HCT116 (cell line): ENCODE measurements at regions not wholly inside any gene's neighbourhood (a gene's known extent, or its start where the extent isn't known, plus 50 kb on each side); places are given as distances from the start of the nearest gene placed in this dataset.
A peak's percentile ranks its signal among the peaks of the same experiment; 100 is the strongest.
"Not testable (repeated sequence)": the region's sequence is repeated elsewhere in the genome, so short reads cannot be mapped to it uniquely, and the experiment has no call there.

Source experiments
- ATAC-seq: fragments of 200-7000 bp; cut with Tn5 transposase; 2 replicates; pipeline ENCODE4 v1.9.1; 2020; ENCODE audit warnings: mild to moderate bottlenecking, moderate library complexity
- BruUV-seq: library from RNA; stranded (reverse); fragments of 400-500 nt; replicated peaks from 2 replicates; lab custom pipeline; 2021; lab: Mats Ljungman, UMichigan
- CTCF ChIA-PET: fragments of 300-600 bp; sonication (Branson Sonifier 250); formaldehyde crosslinking; loops from one replicate; lab custom pipeline; 2021; ENCODE audit warnings: antibody characterized with exemption; lab: Charles Lee
- POLR2A ChIA-PET: fragments of 300-600, 350-600 bp; sonication (Branson Sonifier 250); formaldehyde crosslinking; loops from one replicate; lab custom pipeline; 2021; ENCODE audit warnings: antibody characterized with exemption; lab: Charles Lee
- RAD21 ChIA-PET, 2 experiments: fragments of 300-600 bp; sonication (Branson Sonifier 250); formaldehyde crosslinking; loops; one replicate each; lab custom pipeline; 2023; ENCODE audit warnings: low total read pairs in 2 of 2; ENCODE audit not compliant: uncharacterized antibody in 2 of 2, unreplicated experiment in 2 of 2, low non-redundant PET in 1 of 2; lab: Charles Lee
- DNase-seq: peaks from one replicate; pipeline ENCODE4 v3.0.0-alpha.2; 2010; ENCODE audit warnings: low read depth, low spot score
- H2AFZ ChIP-seq: fragments of 200-600 bp; shearing (Covaris generic), sonication (generic); 2 replicates; pipeline ENCODE4 v1.6.1; 2017; ENCODE audit warnings: low read depth, mixed run types, mixed read lengths, antibody characterized with exemption, low read length; ENCODE audit not compliant: poor library complexity, severe bottlenecking
- H3K27ac ChIP-seq: 2 replicates; pipeline ENCODE4 v1.5.1; 2012; ENCODE audit warnings: low read depth, low read length
- H3K27me3 ChIP-seq: fragments of 200-600 bp; sonication (generic); 2 replicates; pipeline ENCODE4 v1.6.1; 2016; ENCODE audit warnings: mixed run types, low read length, mixed read lengths; ENCODE audit not compliant: insufficient read depth
- H3K36me3 ChIP-seq, 2 experiments: fragments of 200-500 bp in 1 of 2; fragments of 200-600 bp in 1 of 2; sonication (Bioruptor generic) in 1 of 2; sonication (generic) in 1 of 2; 2 replicates each; pipeline versions ENCODE4 v1.5.1 to v1.6.1; 2014 to 2016; ENCODE audit warnings: low read length in 2 of 2, inconsistent platforms in 1 of 2, mixed read lengths in 1 of 2, mixed run types in 1 of 2; ENCODE audit not compliant: insufficient read depth in 2 of 2, control insufficient read depth in 1 of 2
- H3K4me1 ChIP-seq, 2 experiments: fragments of 200-600 bp in 1 of 2; sonication (generic) in 1 of 2; 2 replicates each; pipeline versions ENCODE4 v1.5.1 to v1.6.1; 2012 to 2017; ENCODE audit warnings: low read length in 2 of 2, inconsistent platforms in 1 of 2, mild to moderate bottlenecking in 1 of 2, mixed read lengths in 1 of 2, mixed run types in 1 of 2, moderate library complexity in 1 of 2; ENCODE audit not compliant: insufficient read depth in 2 of 2, control insufficient read depth in 1 of 2
- H3K4me2 ChIP-seq: fragments of 200-600 bp; sonication (generic); 2 replicates; pipeline ENCODE4 v1.6.1; 2017; ENCODE audit warnings: mixed run types, low read length, mixed read lengths
- H3K4me3 ChIP-seq, 2 experiments: fragments of 200-600 bp in 1 of 2; sonication (generic) in 1 of 2; replicated peaks in 1 of 2; 2 replicates each; pipeline ENCODE4 v1.5.1; 2011 to 2016; ENCODE audit warnings: low read length in 2 of 2, control low read depth in 1 of 2, low read depth in 1 of 2, mild to moderate bottlenecking in 1 of 2, mixed read lengths in 1 of 2, mixed run types in 1 of 2
- H3K79me2 ChIP-seq: fragments of 200-600 bp; sonication (generic); 2 replicates; pipeline ENCODE4 v1.6.1; 2017; ENCODE audit warnings: mild to moderate bottlenecking, mixed run types, low read length, moderate library complexity, mixed read lengths; ENCODE audit not compliant: insufficient read depth
- H3K9ac ChIP-seq: fragments of 200-600 bp; sonication (generic); 2 replicates; pipeline ENCODE4 v1.6.1; 2016; ENCODE audit warnings: low read length, mixed read lengths
- H3K9me2 ChIP-seq: fragments of 200-600 bp; sonication (generic), shearing (Covaris generic); 2 replicates; pipeline ENCODE4 v1.6.1; 2017; ENCODE audit warnings: mixed run types, mild to moderate bottlenecking, moderate library complexity; ENCODE audit not compliant: insufficient read depth
- H3K9me3 ChIP-seq, 2 experiments: fragments of 200-500 bp in 1 of 2; fragments of 200-600 bp in 1 of 2; sonication (Bioruptor generic) in 1 of 2; sonication (generic) in 1 of 2; 2 replicates each; pipeline ENCODE4 v1.6.1; 2014 to 2017; ENCODE audit warnings: low read length in 2 of 2, mixed read lengths in 2 of 2, inconsistent platforms in 1 of 2, low read depth in 1 of 2, mild to moderate bottlenecking in 1 of 2, mixed run types in 1 of 2, moderate library complexity in 1 of 2; ENCODE audit not compliant: control insufficient read depth in 1 of 2, insufficient read depth in 1 of 2
- H4K20me1 ChIP-seq: fragments of 200-600 bp; sonication (generic), shearing (Covaris generic); 2 replicates; pipeline ENCODE4 v1.6.1; 2017; ENCODE audit warnings: mixed run types, mild to moderate bottlenecking, moderate library complexity; ENCODE audit not compliant: insufficient read depth
- CEBPB ChIP-seq: IDR thresholded peaks from 2 replicates; pipeline ENCODE4 v1.6.1; 2012; ENCODE audit warnings: low read depth
- EGR1 ChIP-seq: IDR thresholded peaks from 2 replicates; pipeline ENCODE4 v1.6.1; 2012; ENCODE audit warnings: low read depth
- EZH2 ChIP-seq: fragments of 200-600 bp; sonication (generic); IDR thresholded peaks from 2 replicates; pipeline ENCODE4 v1.6.1; 2017; ENCODE audit warnings: antibody characterized with exemption, mixed run types
- EZH2phosphoT487 ChIP-seq: fragments of 200-600 bp; IDR thresholded peaks from 2 replicates; pipeline ENCODE4 v1.6.1; 2018; ENCODE audit warnings: antibody characterized with exemption, borderline replicate concordance
- POLR2AphosphoS5 ChIP-seq: IDR thresholded peaks from 2 replicates; pipeline ENCODE4 v1.6.1; 2011; ENCODE audit warnings: mild to moderate bottlenecking, low read depth, low read length, moderate library complexity
- RAD21 ChIP-seq: IDR thresholded peaks from 2 replicates; pipeline ENCODE4 v1.6.1; 2012; ENCODE audit warnings: low read depth, mild to moderate bottlenecking
- SRF ChIP-seq: IDR thresholded peaks from 2 replicates; pipeline ENCODE4 v1.6.1; 2012; ENCODE audit warnings: low read depth
- intact Hi-C: fragments of 100-400 bp; cut with micrococcal nuclease; formaldehyde crosslinking; loops from 2 replicates; pipeline ENCODE4 v1.10.0; 2022
- TF ChIP-seq, protein P1 (sequence below): IDR thresholded peaks from 2 replicates; pipeline ENCODE4 v1.6.1; 2012
- TF ChIP-seq, protein P2 (sequence below), 3 experiments: fragments of 200-600 bp in 1 of 3; sonication (generic) in 1 of 3; IDR thresholded peaks in 2 of 3; conservative IDR thresholded peaks in 1 of 3; 2 replicates each; pipeline ENCODE4 v1.5.1; 2012 to 2017; ENCODE audit warnings: low read depth in 2 of 3, low read length in 2 of 3, antibody characterized with exemption in 1 of 3, borderline replicate concordance in 1 of 3, control low read depth in 1 of 3, mild to moderate bottlenecking in 1 of 3, mixed read lengths in 1 of 3, mixed run types in 1 of 3, moderate library complexity in 1 of 3; ENCODE audit not compliant: insufficient read depth in 1 of 3

DNA sequence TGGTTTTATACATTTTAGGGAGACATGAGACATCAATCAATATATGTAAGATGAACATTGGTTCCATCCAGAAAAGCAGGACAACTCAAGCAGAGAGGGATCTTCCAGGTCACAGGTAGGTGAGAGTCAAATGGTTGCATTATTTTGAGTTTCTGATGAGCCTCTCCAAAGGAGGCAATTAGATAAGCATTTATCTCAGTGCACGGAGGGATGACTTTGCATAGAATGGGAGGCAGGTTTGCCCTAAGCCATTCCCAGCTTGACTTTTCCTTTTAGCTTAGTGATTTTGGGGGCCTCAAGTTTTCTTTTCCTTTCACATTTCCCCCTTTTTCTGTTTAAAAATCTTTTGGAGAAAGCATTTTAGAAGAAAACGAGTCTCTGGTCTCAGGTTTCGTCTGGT is 58.4 kb upstream of the BDH1 start:
- DNase-seq, intact Hi-C loops, POLR2A ChIA-PET, H3K9ac ChIP-seq, H3K9me2 ChIP-seq, H3K4me1 ChIP-seq, ATAC-seq, H3K27ac ChIP-seq, H3K9me3 ChIP-seq, H3K27me3 ChIP-seq, H4K20me1 ChIP-seq, H3K4me2 ChIP-seq, H2AFZ ChIP-seq, H3K4me3 ChIP-seq, RAD21 ChIA-PET: not testable (repeated sequence)
- H3K79me2 ChIP-seq = peaks cover 13% of the 10 kb centered on the region
- CTCF ChIA-PET = interaction anchor here (1.7 kb wide), 1 partner anchor 15 kb away, joined by 8 read pairs; no protein-coding TSS in a partner anchor
- H3K36me3 ChIP-seq = peaks cover 28 to 58% of the 10 kb centered on the region in 2 experiments
- TSS peak; percentile 1 for BruUV-seq

DNA sequence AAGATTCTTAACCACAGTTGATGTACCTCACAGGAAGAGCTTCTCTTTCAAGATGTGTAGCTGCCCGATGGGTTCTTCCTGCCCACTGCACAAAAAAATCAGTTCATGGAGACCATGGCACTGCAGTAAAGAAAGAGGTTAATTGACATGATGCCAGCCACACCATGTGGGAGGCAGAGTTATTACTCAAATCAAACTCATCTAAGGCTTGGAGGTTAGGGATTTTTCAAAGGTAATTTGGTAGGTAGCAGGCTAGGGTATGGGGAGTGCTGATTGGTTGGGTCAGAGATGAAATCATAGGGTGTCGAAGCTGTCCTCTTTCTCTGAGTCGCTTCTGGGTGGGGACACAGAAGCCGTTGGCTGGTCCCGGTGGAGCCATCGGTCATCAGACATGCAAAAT is 57.4 kb upstream of the BDH1 start:
- Histone ChIP-seq H3K4me3 (no peak overlapping the region), H3K4me1 (no peaks in the 10 kb centered on the region), H3K9me3 (no peaks in the 10 kb centered on the region), H3K9me2 (no peaks in the 10 kb centered on the region), H4K20me1 (no peaks in the 10 kb centered on the region)
- no peak for ATAC-seq
- BruUV-seq = no TSS peak
- RAD21 ChIA-PET = no interaction called here
- POLR2A ChIA-PET = no interaction called here
- TF ChIP-seq, protein P1, sequence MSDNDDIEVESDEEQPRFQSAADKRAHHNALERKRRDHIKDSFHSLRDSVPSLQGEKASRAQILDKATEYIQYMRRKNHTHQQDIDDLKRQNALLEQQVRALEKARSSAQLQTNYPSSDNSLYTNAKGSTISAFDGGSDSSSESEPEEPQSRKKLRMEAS = no peak
- no peak for TF ChIP-seq RAD21
- TF ChIP-seq, all 23 proteins: peak for 0
- no peak for DNase-seq
- peaks cover 32 to 60% of the 10 kb centered on the region in 2 experiments for H3K36me3 ChIP-seq
- H3K27ac ChIP-seq = no peak overlapping the region
- no peak overlapping the region for H3K9ac ChIP-seq
- peaks cover 13% of the 10 kb centered on the region for H3K79me2 ChIP-seq
- intact Hi-C loops = no loop called here
- no peaks in the 10 kb centered on the region for H3K27me3 ChIP-seq
- H2AFZ ChIP-seq = no peak overlapping the region
- H3K4me2 ChIP-seq = no peak overlapping the region
- CTCF ChIA-PET = interaction anchor here (1.0 to 1.7 kb wide), 2 partner anchors 14 kb away, joined by 4 to 8 read pairs; no protein-coding TSS in a partner anchor

DNA sequence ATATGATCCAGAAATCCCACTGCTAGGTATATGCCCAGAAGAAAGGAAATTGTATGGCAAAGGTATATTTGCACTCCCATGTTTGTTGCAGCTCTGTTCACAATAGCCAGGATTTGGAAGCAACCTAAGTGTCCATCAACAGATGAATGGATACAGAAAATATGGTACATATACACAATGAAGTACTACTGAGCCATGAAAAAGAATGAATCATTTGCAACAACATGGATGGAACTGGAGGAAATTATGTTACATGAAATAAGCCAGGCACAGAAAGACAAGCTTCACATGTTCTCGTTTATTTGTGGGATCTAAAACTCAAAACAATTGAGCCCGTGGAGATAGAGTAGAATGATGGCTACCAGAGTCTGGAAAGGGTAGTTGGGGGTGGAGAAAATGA is 55.5 kb upstream of the BDH1 start:
- ATAC-seq = no peak
- Histone ChIP-seq H3K27ac (no peak overlapping the region), H3K9me2 (no peaks in the 10 kb centered on the region), H3K4me1 (no peaks in the 10 kb centered on the region), H3K36me3 (peaks cover 25 to 62% of the 10 kb centered on the region in 2 experiments), H3K9ac (no peak overlapping the region), H3K4me3 (no peak overlapping the region), H3K27me3 (no peaks in the 10 kb centered on the region), H2AFZ (no peak overlapping the region), H3K4me2 (no peak overlapping the region), H4K20me1 (no peaks in the 10 kb centered on the region), H3K79me2 (peaks cover 13% of the 10 kb centered on the region), H3K9me3 (no peaks in the 10 kb centered on the region)
- POLR2A ChIA-PET = no interaction called here
- CTCF ChIA-PET = interaction anchor here (1.1 kb wide), 1 partner anchor 12 kb away, joined by 3 read pairs; no protein-coding TSS in a partner anchor
- no peak for DNase-seq
- RAD21 ChIA-PET = no interaction called here
- BruUV-seq = no TSS peak
- intact Hi-C loops = no loop called here
- TF ChIP-seq, protein P2, sequence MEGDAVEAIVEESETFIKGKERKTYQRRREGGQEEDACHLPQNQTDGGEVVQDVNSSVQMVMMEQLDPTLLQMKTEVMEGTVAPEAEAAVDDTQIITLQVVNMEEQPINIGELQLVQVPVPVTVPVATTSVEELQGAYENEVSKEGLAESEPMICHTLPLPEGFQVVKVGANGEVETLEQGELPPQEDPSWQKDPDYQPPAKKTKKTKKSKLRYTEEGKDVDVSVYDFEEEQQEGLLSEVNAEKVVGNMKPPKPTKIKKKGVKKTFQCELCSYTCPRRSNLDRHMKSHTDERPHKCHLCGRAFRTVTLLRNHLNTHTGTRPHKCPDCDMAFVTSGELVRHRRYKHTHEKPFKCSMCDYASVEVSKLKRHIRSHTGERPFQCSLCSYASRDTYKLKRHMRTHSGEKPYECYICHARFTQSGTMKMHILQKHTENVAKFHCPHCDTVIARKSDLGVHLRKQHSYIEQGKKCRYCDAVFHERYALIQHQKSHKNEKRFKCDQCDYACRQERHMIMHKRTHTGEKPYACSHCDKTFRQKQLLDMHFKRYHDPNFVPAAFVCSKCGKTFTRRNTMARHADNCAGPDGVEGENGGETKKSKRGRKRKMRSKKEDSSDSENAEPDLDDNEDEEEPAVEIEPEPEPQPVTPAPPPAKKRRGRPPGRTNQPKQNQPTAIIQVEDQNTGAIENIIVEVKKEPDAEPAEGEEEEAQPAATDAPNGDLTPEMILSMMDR (IDR thresholded peaks at IDR 0.05 in 2 of 3, conservative IDR thresholded peaks at IDR 0.05 in 1 of 3; ENCODE audit: borderline replicate concordance in 1 of 3, insufficient read depth in 1 of 3, low read depth in 2 of 3, low read length in 2 of 3) = no peak
- no peak for TF ChIP-seq CEBPB
- TF ChIP-seq EGR1 = no peak
- TF ChIP-seq, protein P1 = no peak
- TF ChIP-seq EZH2 = no peak
- no peak for TF ChIP-seq RAD21
- TF ChIP-seq EZH2phosphoT487 = no peak
- no peak for TF ChIP-seq SRF
- no peak for TF ChIP-seq POLR2AphosphoS5
